ENCODE measurements at regions not wholly inside any gene's neighbourhood (a gene's known extent, or its start where the extent isn't known, plus 50 kb on each side); places are given as distances from the start of the nearest gene placed in this dataset.

GRCh38 chr2:2938481-2938880 is 439.1 kb downstream of the EIPR1 start:
- no peak overlapping the region for H3K4me3 ChIP-seq (ENCODE audit: insufficient read depth in 1 of 2, low read depth in 1 of 2, low read length in 2 of 2)
- H3K4me2 ChIP-seq (ENCODE audit: low read length, poor library complexity, severe bottlenecking): no peak overlapping the region
- H3K27me3 ChIP-seq (ENCODE audit: control insufficient read depth in 1 of 2, insufficient read depth in 1 of 2, low read length in 2 of 2): no peaks in the 10 kb centered on the region
- no peak overlapping the region for H2AK5ac ChIP-seq (ENCODE audit: low read length, severe bottlenecking)
- no peak overlapping the region for H3K27ac ChIP-seq (ENCODE audit: low read length, poor library complexity, severe bottlenecking)
- no peak overlapping the region for H4K8ac ChIP-seq (ENCODE audit: low read length)
- H3K79me1 ChIP-seq (replicated peaks; ENCODE audit: low read length, poor library complexity, severe bottlenecking): no peaks in the 10 kb centered on the region
- no peak overlapping the region for H3K9ac ChIP-seq (ENCODE audit: low read length)
- H3K36me3 ChIP-seq (ENCODE audit: control insufficient read depth in 1 of 2, insufficient read depth in 2 of 2, low read depth in 1 of 2, low read length in 2 of 2): no peaks in the 10 kb centered on the region
- H3K4ac ChIP-seq (ENCODE audit: low read depth in 1 of 2, low read length in 2 of 2): no peak overlapping the region
- no peak overlapping the region for H4K91ac ChIP-seq (ENCODE audit: low read length)
- H2BK15ac ChIP-seq (ENCODE audit: low read depth, poor library complexity, severe bottlenecking): no peak overlapping the region
- no peak for DNase-seq
- no peak overlapping the region for H3K14ac ChIP-seq (ENCODE audit: low read length in 2 of 2)
- no peak overlapping the region for H2BK5ac ChIP-seq (ENCODE audit: low read depth, low read length, poor library complexity, severe bottlenecking)
- no peaks in the 10 kb centered on the region for H3K4me1 ChIP-seq (ENCODE audit: control insufficient read depth, insufficient read depth, low read depth, low read length)
- no peak overlapping the region for H3K18ac ChIP-seq (ENCODE audit: low read depth in 1 of 2, low read length in 2 of 2)
- no peak overlapping the region for H2AFZ ChIP-seq (ENCODE audit: low read depth, low read length)
- no peak overlapping the region for H2BK120ac ChIP-seq (ENCODE audit: low read depth, low read length)
- WGBS: 64% methylated on average over 13 of the region's 14 CpGs
- H3K9me3 ChIP-seq (ENCODE audit: control insufficient read depth, low read length): peaks cover 3% of the 10 kb centered on the region
- H2BK12ac ChIP-seq (ENCODE audit: low read length in 2 of 2): no peak overlapping the region
- no peak overlapping the region for H3K23ac ChIP-seq (ENCODE audit: low read length in 2 of 2)

GRCh38 chr2:2935445-2936149 is 442.0 kb downstream of the EIPR1 start:
- H3K4me1 ChIP-seq (ENCODE audit: control insufficient read depth, insufficient read depth, low read depth, low read length): no peaks in the 10 kb centered on the region
- no peaks in the 10 kb centered on the region for H3K79me1 ChIP-seq (replicated peaks; ENCODE audit: low read length, poor library complexity, severe bottlenecking)
- H3K9ac ChIP-seq (ENCODE audit: low read length): no peak overlapping the region
- H3K27me3 ChIP-seq (ENCODE audit: control insufficient read depth in 1 of 2, insufficient read depth in 1 of 2, low read length in 2 of 2): no peaks in the 10 kb centered on the region
- H2BK15ac ChIP-seq (ENCODE audit: low read depth, poor library complexity, severe bottlenecking): no peak overlapping the region
- H4K8ac ChIP-seq (ENCODE audit: low read length): no peak overlapping the region
- H3K18ac ChIP-seq (ENCODE audit: low read depth in 1 of 2, low read length in 2 of 2): no peak overlapping the region
- no peak overlapping the region for H3K4me3 ChIP-seq (ENCODE audit: insufficient read depth in 1 of 2, low read depth in 1 of 2, low read length in 2 of 2)
- H4K91ac ChIP-seq (ENCODE audit: low read length): no peak overlapping the region
- H2AFZ ChIP-seq (ENCODE audit: low read depth, low read length): no peak overlapping the region
- H2BK5ac ChIP-seq (ENCODE audit: low read depth, low read length, poor library complexity, severe bottlenecking): no peak overlapping the region
- WGBS: 80% methylated on average over 26 of the region's 26 CpGs
- DNase-seq: no peak
- no peak overlapping the region for H3K14ac ChIP-seq (ENCODE audit: low read length in 2 of 2)
- H3K27ac ChIP-seq (ENCODE audit: low read length, poor library complexity, severe bottlenecking): no peak overlapping the region
- no peak overlapping the region for H2BK12ac ChIP-seq (ENCODE audit: low read length in 2 of 2)
- H3K9me3 ChIP-seq (ENCODE audit: control insufficient read depth, low read length): peaks cover 6% of the 10 kb centered on the region
- no peak overlapping the region for H3K4ac ChIP-seq (ENCODE audit: low read depth in 1 of 2, low read length in 2 of 2)
- H3K23ac ChIP-seq (ENCODE audit: low read length in 2 of 2): no peak overlapping the region
- H2BK120ac ChIP-seq (ENCODE audit: low read depth, low read length): no peak overlapping the region
- H3K4me2 ChIP-seq (ENCODE audit: low read length, poor library complexity, severe bottlenecking): no peak overlapping the region
- H3K36me3 ChIP-seq (ENCODE audit: control insufficient read depth in 1 of 2, insufficient read depth in 2 of 2, low read depth in 1 of 2, low read length in 2 of 2): no peaks in the 10 kb centered on the region
- no peak overlapping the region for H2AK5ac ChIP-seq (ENCODE audit: low read length, severe bottlenecking)

- H4K91ac ChIP-seq (ENCODE audit: low read length): no peak overlapping the region
- no peak overlapping the region for H4K8ac ChIP-seq (ENCODE audit: low read length)
- H3K36me3 ChIP-seq (ENCODE audit: control insufficient read depth in 1 of 2, insufficient read depth in 2 of 2, low read depth in 1 of 2, low read length in 2 of 2): no peaks in the 10 kb centered on the region
- no peak for DNase-seq
- no peaks in the 10 kb centered on the region for H3K27me3 ChIP-seq (ENCODE audit: control insufficient read depth in 1 of 2, insufficient read depth in 1 of 2, low read length in 2 of 2)
- no peak overlapping the region for H2BK15ac ChIP-seq (ENCODE audit: low read depth, poor library complexity, severe bottlenecking)
- no peak overlapping the region for H3K4ac ChIP-seq (ENCODE audit: low read depth in 1 of 2, low read length in 2 of 2)
- no peak overlapping the region for H2BK120ac ChIP-seq (ENCODE audit: low read depth, low read length)
- no peaks in the 10 kb centered on the region for H3K79me1 ChIP-seq (replicated peaks; ENCODE audit: low read length, poor library complexity, severe bottlenecking)
- no peak overlapping the region for H3K4me3 ChIP-seq (ENCODE audit: insufficient read depth in 1 of 2, low read depth in 1 of 2, low read length in 2 of 2)
- H2AFZ ChIP-seq (ENCODE audit: low read depth, low read length): no peak overlapping the region
- no peak overlapping the region for H2BK12ac ChIP-seq (ENCODE audit: low read length in 2 of 2)
- no peak overlapping the region for H2AK5ac ChIP-seq (ENCODE audit: low read length, severe bottlenecking)
- H3K9ac ChIP-seq (ENCODE audit: low read length): no peak overlapping the region
- no peaks in the 10 kb centered on the region for H3K4me1 ChIP-seq (ENCODE audit: control insufficient read depth, insufficient read depth, low read depth, low read length)
- H3K4me2 ChIP-seq (ENCODE audit: low read length, poor library complexity, severe bottlenecking): no peak overlapping the region
- no peak overlapping the region for H3K14ac ChIP-seq (ENCODE audit: low read length in 2 of 2)
- no peak overlapping the region for H3K18ac ChIP-seq (ENCODE audit: low read depth in 1 of 2, low read length in 2 of 2)
- peaks cover 15% of the 10 kb centered on the region for H3K9me3 ChIP-seq (ENCODE audit: control insufficient read depth, low read length)
- no peak overlapping the region for H3K27ac ChIP-seq (ENCODE audit: low read length, poor library complexity, severe bottlenecking)
- WGBS: 65% methylated on average over 15 of the region's 15 CpGs
- H2BK5ac ChIP-seq (ENCODE audit: low read depth, low read length, poor library complexity, severe bottlenecking): no peak overlapping the region
- H3K23ac ChIP-seq (ENCODE audit: low read length in 2 of 2): no peak overlapping the region
These were observed 444.2 kb downstream of the EIPR1 start for GRCh38 chr2:2933426-2933825.

- WGBS: 90% methylated on average over 8 of the region's 16 CpGs
- Histone ChIP-seq H3K9ac (ENCODE audit: low read length) (no peak overlapping the region), H3K14ac (ENCODE audit: low read length in 2 of 2) (no peak overlapping the region)
These were observed 444.8 kb downstream of the EIPR1 start for GRCh38 chr2:2932692-2933305.

More at GRCh38 chr2:2932692-2933305, 444.8 kb downstream of the EIPR1 start:
- no peak overlapping the region for H3K23ac ChIP-seq (ENCODE audit: low read length in 2 of 2)
- no peaks in the 10 kb centered on the region for H3K4me1 ChIP-seq (ENCODE audit: control insufficient read depth, insufficient read depth, low read depth, low read length)
- no peaks in the 10 kb centered on the region for H3K79me1 ChIP-seq (replicated peaks; ENCODE audit: low read length, poor library complexity, severe bottlenecking)
- no peak overlapping the region for H2BK120ac ChIP-seq (ENCODE audit: low read depth, low read length)
- H4K8ac ChIP-seq (ENCODE audit: low read length): no peak overlapping the region
- H2BK5ac ChIP-seq (ENCODE audit: low read depth, low read length, poor library complexity, severe bottlenecking): no peak overlapping the region
- no peak overlapping the region for H3K4ac ChIP-seq (ENCODE audit: low read depth in 1 of 2, low read length in 2 of 2)
- no peak overlapping the region for H3K27ac ChIP-seq (ENCODE audit: low read length, poor library complexity, severe bottlenecking)
- DNase-seq: no peak
- H3K36me3 ChIP-seq (ENCODE audit: control insufficient read depth in 1 of 2, insufficient read depth in 2 of 2, low read depth in 1 of 2, low read length in 2 of 2): no peaks in the 10 kb centered on the region
- no peak overlapping the region for H2BK15ac ChIP-seq (ENCODE audit: low read depth, poor library complexity, severe bottlenecking)
- H2AFZ ChIP-seq (ENCODE audit: low read depth, low read length): no peak overlapping the region
- H2BK12ac ChIP-seq (ENCODE audit: low read length in 2 of 2): no peak overlapping the region
- peaks cover 15% of the 10 kb centered on the region for H3K9me3 ChIP-seq (ENCODE audit: control insufficient read depth, low read length)
- no peaks in the 10 kb centered on the region for H3K27me3 ChIP-seq (ENCODE audit: control insufficient read depth in 1 of 2, insufficient read depth in 1 of 2, low read length in 2 of 2)
- no peak overlapping the region for H4K91ac ChIP-seq (ENCODE audit: low read length)
- no peak overlapping the region for H3K4me3 ChIP-seq (ENCODE audit: insufficient read depth in 1 of 2, low read depth in 1 of 2, low read length in 2 of 2)
- H3K18ac ChIP-seq (ENCODE audit: low read depth in 1 of 2, low read length in 2 of 2): no peak overlapping the region
- H2AK5ac ChIP-seq (ENCODE audit: low read length, severe bottlenecking): no peak overlapping the region
- H3K4me2 ChIP-seq (ENCODE audit: low read length, poor library complexity, severe bottlenecking): no peak overlapping the region

Measured in mesenchymal stem cell (in vitro differentiated cells and primary cell).